Fibroblast of lung (primary cell): ENCODE measurements at regions not wholly inside any gene's neighbourhood (a gene's known extent, or its start where the extent isn't known, plus 50 kb on each side); places are given as distances from the start of the nearest gene placed in this dataset.

ENCODE experiments used
- DNase-seq, 2 donors: peaks; one replicate each; pipeline versions ENCODE4 v3.0.0 to v3.0.0-alpha.2; 2010; ENCODE audit warnings: low read depth in 2 of 2
- H2AFZ ChIP-seq: 2 replicates; pipeline ENCODE4 v1.5.1; 2012; ENCODE audit warnings: low read length, control low read depth, inconsistent platforms
- H3K27ac ChIP-seq: 2 replicates; pipeline ENCODE4 v1.5.1; 2011; ENCODE audit warnings: low read length, control low read depth; ENCODE audit not compliant: insufficient read depth
- H3K27me3 ChIP-seq: 2 replicates; pipeline ENCODE4 v1.5.1; 2011; ENCODE audit warnings: mild to moderate bottlenecking, low read length; ENCODE audit not compliant: control insufficient read depth, insufficient read depth
- H3K36me3 ChIP-seq: 2 replicates; pipeline ENCODE4 v1.5.1; 2011; ENCODE audit warnings: low read length; ENCODE audit not compliant: control insufficient read depth, insufficient read depth
- H3K4me1 ChIP-seq: 2 replicates; pipeline ENCODE4 v1.5.1; 2011; ENCODE audit warnings: low read length; ENCODE audit not compliant: control insufficient read depth, insufficient read depth; ENCODE audit errors: extremely low read depth
- H3K4me2 ChIP-seq: 2 replicates; pipeline ENCODE4 v1.5.1; 2011; ENCODE audit warnings: low read length, control low read depth; ENCODE audit not compliant: insufficient read depth; ENCODE audit errors: extremely low read depth
- H3K4me3 ChIP-seq, 4 experiments: fragments of 200-600 bp in 1 of 4; sonication (generic) in 1 of 4; replicated peaks in 1 of 4; 2 replicates each; pipeline ENCODE4 v1.5.1; 2011 to 2016; ENCODE audit warnings: low read length in 4 of 4, low read depth in 3 of 4, mild to moderate bottlenecking in 3 of 4, control low read depth in 2 of 4, inconsistent platforms in 1 of 4, mixed read lengths in 1 of 4; ENCODE audit not compliant: insufficient read depth in 1 of 4; ENCODE audit errors: control extremely low read depth in 1 of 4
- H3K79me2 ChIP-seq: 2 replicates; pipeline ENCODE4 v1.5.1; 2012; ENCODE audit warnings: mild to moderate bottlenecking, low read length, inconsistent platforms; ENCODE audit not compliant: control insufficient read depth, insufficient read depth
- H3K9ac ChIP-seq: 2 replicates; pipeline ENCODE4 v1.5.1; 2011; ENCODE audit warnings: mild to moderate bottlenecking, low read length, control low read depth; ENCODE audit not compliant: insufficient read depth
- H3K9me3 ChIP-seq: 2 replicates; pipeline ENCODE4 v1.5.1; 2012; ENCODE audit warnings: low read depth, low read length; ENCODE audit not compliant: control insufficient read depth, insufficient read depth
- H4K20me1 ChIP-seq: 2 replicates; pipeline ENCODE4 v1.5.1; 2011; ENCODE audit warnings: low read length; ENCODE audit not compliant: control insufficient read depth, insufficient read depth; ENCODE audit errors: extremely low read depth
- EZH2 ChIP-seq: IDR thresholded peaks from 2 replicates; pipeline ENCODE4 v1.5.1; 2012; ENCODE audit warnings: low read length, control low read depth, mild to moderate bottlenecking; ENCODE audit errors: missing control alignments
- TF ChIP-seq, protein P1 (sequence below), 2 donors: IDR thresholded peaks in 1 of 2; conservative IDR thresholded peaks in 1 of 2; 1 replicate in 1 of 2; 2 replicates in 1 of 2; pipeline ENCODE4 v1.5.1; 2011 to 2012; ENCODE audit warnings: low read length in 2 of 2, control low read depth in 1 of 2, inconsistent platforms in 1 of 2, low read depth in 1 of 2, mild to moderate bottlenecking in 1 of 2

- H3K4me3 ChIP-seq = no peak overlapping the region
- no peaks in the 10 kb centered on the region for H3K27me3 ChIP-seq
- H3K4me2 ChIP-seq = no peak overlapping the region
- no peaks in the 10 kb centered on the region for H3K36me3 ChIP-seq
- H3K9me3 ChIP-seq = no peaks in the 10 kb centered on the region
- TF ChIP-seq EZH2 = no peak
- TF ChIP-seq, protein P1, sequence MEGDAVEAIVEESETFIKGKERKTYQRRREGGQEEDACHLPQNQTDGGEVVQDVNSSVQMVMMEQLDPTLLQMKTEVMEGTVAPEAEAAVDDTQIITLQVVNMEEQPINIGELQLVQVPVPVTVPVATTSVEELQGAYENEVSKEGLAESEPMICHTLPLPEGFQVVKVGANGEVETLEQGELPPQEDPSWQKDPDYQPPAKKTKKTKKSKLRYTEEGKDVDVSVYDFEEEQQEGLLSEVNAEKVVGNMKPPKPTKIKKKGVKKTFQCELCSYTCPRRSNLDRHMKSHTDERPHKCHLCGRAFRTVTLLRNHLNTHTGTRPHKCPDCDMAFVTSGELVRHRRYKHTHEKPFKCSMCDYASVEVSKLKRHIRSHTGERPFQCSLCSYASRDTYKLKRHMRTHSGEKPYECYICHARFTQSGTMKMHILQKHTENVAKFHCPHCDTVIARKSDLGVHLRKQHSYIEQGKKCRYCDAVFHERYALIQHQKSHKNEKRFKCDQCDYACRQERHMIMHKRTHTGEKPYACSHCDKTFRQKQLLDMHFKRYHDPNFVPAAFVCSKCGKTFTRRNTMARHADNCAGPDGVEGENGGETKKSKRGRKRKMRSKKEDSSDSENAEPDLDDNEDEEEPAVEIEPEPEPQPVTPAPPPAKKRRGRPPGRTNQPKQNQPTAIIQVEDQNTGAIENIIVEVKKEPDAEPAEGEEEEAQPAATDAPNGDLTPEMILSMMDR (conservative IDR thresholded peaks at IDR 0.05 in 1 of 2, IDR thresholded peaks at IDR 0.05 in 1 of 2; ENCODE audit: low read depth in 1 of 2, low read length in 2 of 2) = no peak
- DNase-seq = no peak
- H3K27ac ChIP-seq = no peak overlapping the region
- no peaks in the 10 kb centered on the region for H4K20me1 ChIP-seq
- no peaks in the 10 kb centered on the region for H3K4me1 ChIP-seq
- H3K79me2 ChIP-seq = no peaks in the 10 kb centered on the region
- H2AFZ ChIP-seq = no peak overlapping the region
- no peak overlapping the region for H3K9ac ChIP-seq
These were observed 1352.6 kb upstream of the GJE1 start for GRCh38 chr6:140779991-140780596.

GRCh38 chr6:140779341-140779740 is 1353.4 kb upstream of the GJE1 start:
- Histone ChIP-seq H3K27ac (no peak overlapping the region), H3K9ac (no peak overlapping the region), H3K4me2 (no peak overlapping the region), H2AFZ (no peak overlapping the region), H3K36me3 (no peaks in the 10 kb centered on the region), H3K4me1 (peaks cover 7% of the 10 kb centered on the region), H3K4me3 (no peak overlapping the region), H4K20me1 (no peaks in the 10 kb centered on the region), H3K79me2 (no peaks in the 10 kb centered on the region), H3K27me3 (no peaks in the 10 kb centered on the region), H3K9me3 (no peaks in the 10 kb centered on the region)
- DNase-seq = peak; percentile 18 to 63
- TF ChIP-seq, protein P1 (conservative IDR thresholded peaks at IDR 0.05 in 1 of 2, IDR thresholded peaks at IDR 0.05 in 1 of 2; ENCODE audit: low read depth in 1 of 2, low read length in 2 of 2) = no peak

DNA sequence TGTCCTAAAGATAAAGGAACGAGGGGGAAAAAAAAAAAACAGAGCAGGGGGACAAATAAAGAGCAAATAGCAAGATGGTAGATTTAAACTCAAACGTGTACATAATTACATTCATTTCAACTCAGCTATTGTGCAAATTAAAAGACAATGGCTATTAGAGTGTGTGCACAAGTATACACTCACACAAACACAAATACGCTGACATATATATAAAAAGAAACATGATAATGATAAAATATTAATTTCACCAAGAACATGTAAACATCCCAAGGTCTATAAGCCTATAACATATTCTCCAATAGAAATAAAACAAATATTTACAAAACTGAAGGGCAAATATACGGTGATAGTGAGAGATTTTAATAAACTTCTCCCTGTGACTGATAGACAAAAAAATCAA is 1354.9 kb upstream of the GJE1 start:
- Histone ChIP-seq H3K27ac (no peak overlapping the region), H3K27me3 (no peaks in the 10 kb centered on the region), H3K36me3 (no peaks in the 10 kb centered on the region), H3K4me2 (no peak overlapping the region), H3K4me3 (no peak overlapping the region), H3K79me2 (no peaks in the 10 kb centered on the region), H2AFZ (no peak overlapping the region), H4K20me1 (no peaks in the 10 kb centered on the region), H3K4me1 (peaks cover 11% of the 10 kb centered on the region), H3K9me3 (no peaks in the 10 kb centered on the region), H3K9ac (no peak overlapping the region)
- DNase-seq = no peak
- TF ChIP-seq, protein P1 (conservative IDR thresholded peaks at IDR 0.05 in 1 of 2, IDR thresholded peaks at IDR 0.05 in 1 of 2; ENCODE audit: low read depth in 1 of 2, low read length in 2 of 2) = no peak
- TF ChIP-seq EZH2 = no peak
